Astrocyte of the spinal cord (primary cell): ENCODE measurements at regions not wholly inside any gene's neighbourhood (a gene's known extent, or its start where the extent isn't known, plus 50 kb on each side); places are given as distances from the start of the nearest gene placed in this dataset.

ENCODE experiments used
- DNase-seq: peaks from one replicate; pipeline ENCODE4 v3.0.0; 2011; ENCODE audit warnings: low read depth, low spot score
- H3K4me3 ChIP-seq: 2 replicates; pipeline ENCODE4 v1.5.1; 2011; ENCODE audit warnings: low read depth, mild to moderate bottlenecking, low read length, moderate library complexity
- in situ Hi-C: cut with HindIII; loops from 2 replicates; pipeline ENCODE4 v1.10.0; 2017; ENCODE audit warnings: low sequenced_read_pairs
- TF ChIP-seq, protein P1 (sequence below): IDR thresholded peaks from 2 replicates; pipeline ENCODE4 v1.5.1; 2012; ENCODE audit warnings: low read depth, mild to moderate bottlenecking, low read length, inconsistent platforms

DNA sequence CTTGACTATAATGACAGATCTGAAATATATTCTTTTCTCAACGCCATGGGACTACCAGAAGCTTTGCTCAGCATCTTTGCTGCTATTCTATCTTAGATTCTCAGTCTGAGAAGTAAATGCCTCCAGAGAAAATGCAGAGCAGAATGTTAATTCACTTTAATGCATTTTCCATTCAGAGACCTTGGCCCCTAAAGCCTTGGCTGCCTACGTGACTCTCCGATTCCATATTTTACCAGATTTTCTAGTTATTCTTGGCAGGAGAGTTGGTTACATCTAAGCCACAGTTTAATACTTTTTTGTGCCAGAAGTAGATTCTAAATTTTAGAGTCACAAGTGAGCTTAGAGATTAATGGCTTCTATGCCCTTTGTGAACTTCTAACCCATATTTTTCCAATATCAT, 837.1 kb upstream of the POU3F3 start:
- no peak for DNase-seq
- in situ Hi-C loops = no loop called here
- TF ChIP-seq, protein P1, sequence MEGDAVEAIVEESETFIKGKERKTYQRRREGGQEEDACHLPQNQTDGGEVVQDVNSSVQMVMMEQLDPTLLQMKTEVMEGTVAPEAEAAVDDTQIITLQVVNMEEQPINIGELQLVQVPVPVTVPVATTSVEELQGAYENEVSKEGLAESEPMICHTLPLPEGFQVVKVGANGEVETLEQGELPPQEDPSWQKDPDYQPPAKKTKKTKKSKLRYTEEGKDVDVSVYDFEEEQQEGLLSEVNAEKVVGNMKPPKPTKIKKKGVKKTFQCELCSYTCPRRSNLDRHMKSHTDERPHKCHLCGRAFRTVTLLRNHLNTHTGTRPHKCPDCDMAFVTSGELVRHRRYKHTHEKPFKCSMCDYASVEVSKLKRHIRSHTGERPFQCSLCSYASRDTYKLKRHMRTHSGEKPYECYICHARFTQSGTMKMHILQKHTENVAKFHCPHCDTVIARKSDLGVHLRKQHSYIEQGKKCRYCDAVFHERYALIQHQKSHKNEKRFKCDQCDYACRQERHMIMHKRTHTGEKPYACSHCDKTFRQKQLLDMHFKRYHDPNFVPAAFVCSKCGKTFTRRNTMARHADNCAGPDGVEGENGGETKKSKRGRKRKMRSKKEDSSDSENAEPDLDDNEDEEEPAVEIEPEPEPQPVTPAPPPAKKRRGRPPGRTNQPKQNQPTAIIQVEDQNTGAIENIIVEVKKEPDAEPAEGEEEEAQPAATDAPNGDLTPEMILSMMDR = no peak
- no peak overlapping the region for H3K4me3 ChIP-seq

DNA sequence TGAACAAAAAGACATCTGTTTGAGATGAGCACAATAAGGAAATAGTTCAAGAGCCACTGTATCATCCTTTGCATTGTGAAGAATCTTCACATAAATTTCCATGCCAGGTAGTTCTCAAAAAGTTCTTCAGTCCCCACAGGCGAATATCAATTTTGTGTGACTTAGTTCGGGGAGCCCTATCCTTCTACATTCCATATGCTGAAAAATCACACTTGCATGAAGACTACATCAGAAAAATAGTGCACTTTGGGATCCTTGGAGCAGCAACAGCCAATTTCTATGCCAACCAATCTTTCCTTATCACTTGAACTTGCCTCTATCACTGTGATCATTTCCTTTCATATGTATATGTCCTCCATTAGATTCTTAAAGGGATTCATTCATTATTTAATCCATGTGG, 830.6 kb upstream of the POU3F3 start:
- in situ Hi-C loops = no loop called here
- no peak overlapping the region for H3K4me3 ChIP-seq
- TF ChIP-seq, protein P1 = no peak
- DNase-seq = no peak

DNA sequence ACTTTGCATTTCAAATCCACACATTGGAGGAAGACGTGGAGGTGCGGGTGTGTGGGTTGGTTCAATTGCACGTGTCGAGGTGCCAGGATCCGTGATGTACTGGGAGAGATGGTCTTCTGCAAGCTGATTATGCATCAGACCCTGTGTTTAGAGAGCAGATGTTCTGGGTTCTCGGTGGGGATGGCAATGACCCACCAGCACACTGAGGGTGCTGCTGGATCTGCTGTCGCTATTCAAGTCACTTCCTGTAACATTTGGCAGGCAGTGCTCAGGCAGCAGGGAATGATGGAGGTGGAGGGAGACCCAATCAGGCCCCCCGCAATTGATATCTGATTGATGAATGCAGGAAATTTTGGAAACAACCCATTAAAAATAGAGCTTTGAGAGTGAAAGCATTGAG, 830.1 kb upstream of the POU3F3 start:
- no peak for DNase-seq
- H3K4me3 ChIP-seq = no peak overlapping the region
- in situ Hi-C loops = no loop called here
- TF ChIP-seq, protein P1 = no peak

DNA sequence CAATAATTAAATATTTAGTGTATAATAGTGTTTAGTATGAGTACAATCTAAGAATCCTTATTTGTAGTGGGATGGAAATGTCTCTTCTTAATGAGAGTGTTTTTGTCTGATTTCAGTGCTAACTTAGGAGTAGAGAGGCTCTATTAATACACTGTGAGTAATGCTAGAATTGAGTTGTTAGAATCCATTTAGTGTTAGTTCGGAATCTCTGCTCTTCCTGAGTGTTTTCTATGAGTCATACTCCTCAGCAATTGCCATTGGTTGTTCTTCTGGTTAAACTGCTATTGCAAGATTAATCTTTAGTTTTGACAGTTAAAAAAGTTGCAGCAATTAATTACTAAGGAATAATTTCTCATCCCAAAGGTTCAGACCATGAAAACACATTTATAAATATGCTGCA, 828.6 kb upstream of the POU3F3 start:
- TF ChIP-seq, protein P1 = no peak
- DNase-seq = peak; percentile 28
- in situ Hi-C loops = no loop called here
- no peak overlapping the region for H3K4me3 ChIP-seq

DNA sequence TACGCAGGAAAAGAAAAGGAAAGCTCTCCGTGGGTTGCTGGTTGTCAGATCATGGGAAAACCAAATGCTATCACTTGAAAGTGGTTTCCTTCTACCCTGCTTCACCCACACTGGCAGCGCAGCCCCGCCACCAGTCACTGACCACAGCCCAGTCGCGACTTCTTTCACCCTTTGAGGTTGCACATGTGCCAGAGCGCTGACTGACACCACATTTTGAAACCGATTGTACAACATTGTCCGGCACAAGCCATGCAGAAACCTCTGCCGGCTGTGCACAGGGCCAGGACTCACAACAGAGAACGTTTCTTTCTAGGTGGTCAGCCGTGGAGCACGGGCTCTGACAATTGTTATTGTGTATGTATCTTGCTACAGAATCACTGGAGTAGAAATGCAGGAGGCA, 827.2 kb upstream of the POU3F3 start:
- H3K4me3 ChIP-seq = no peak overlapping the region
- in situ Hi-C loops = no loop called here
- TF ChIP-seq, protein P1 = no peak
- no peak for DNase-seq

DNA sequence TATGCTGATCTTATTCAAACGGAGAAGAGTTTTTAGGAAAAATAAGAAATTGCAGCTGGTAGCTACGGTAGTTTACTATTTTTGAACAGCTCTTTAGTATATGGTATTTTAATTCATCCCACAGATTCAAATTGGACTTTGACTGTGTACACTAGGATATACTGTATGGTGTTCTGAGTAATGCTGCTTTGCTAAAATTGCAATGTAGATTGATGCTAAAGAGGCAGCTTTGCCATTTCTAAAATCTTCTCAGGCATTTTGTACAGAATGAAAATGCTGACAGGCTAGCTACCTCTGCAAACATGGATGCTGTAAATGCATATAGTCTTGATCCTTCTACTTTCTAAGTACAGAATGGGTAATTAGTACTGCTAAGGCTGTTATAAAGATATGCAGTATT, 826.6 kb upstream of the POU3F3 start:
- TF ChIP-seq, protein P1 = no peak
- in situ Hi-C loops = no loop called here
- no peak for DNase-seq
- H3K4me3 ChIP-seq = no peak overlapping the region

DNA sequence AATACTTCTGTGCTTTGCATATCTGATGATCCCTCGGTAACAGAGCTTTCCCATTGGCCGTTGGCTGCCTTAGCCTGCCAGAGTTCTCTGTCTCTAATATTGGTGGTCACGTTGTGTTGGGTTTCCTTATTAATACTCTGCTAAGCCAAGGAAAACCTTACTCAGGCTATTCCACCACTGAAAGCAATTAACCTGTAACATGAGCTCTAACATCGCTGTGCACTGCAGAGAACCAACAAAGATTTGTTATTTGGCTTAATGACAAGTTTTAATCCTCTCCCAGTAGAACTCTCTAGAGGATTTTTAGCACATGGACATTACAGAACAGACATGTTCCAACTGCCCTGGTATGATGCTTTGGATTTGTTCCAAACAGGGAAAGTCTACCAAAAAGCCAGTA, 825.9 kb upstream of the POU3F3 start:
- H3K4me3 ChIP-seq = no peak overlapping the region
- DNase-seq = peak; percentile 12
- TF ChIP-seq, protein P1 = no peak
- in situ Hi-C loops = no loop called here
